ENCODE measurements at regions not wholly inside any gene's neighbourhood (a gene's known extent, or its start where the extent isn't known, plus 50 kb on each side); places are given as distances from the start of the nearest gene placed in this dataset.

GRCh38 chr2:12369566-12369965 lies 347.2 kb upstream of the TRIB2 start:
- DNase-seq (ENCODE audit: low read depth in 4 of 4, low spot score in 3 of 4): no peak

- no peak for DNase-seq (ENCODE audit: low read depth in 4 of 4, low spot score in 3 of 4)
Observed at GRCh38 chr2:12376025-12376424, 340.7 kb upstream of the TRIB2 start.

- DNase-seq (ENCODE audit: low read depth in 4 of 4, low spot score in 3 of 4): no peak
Observed at GRCh38 chr2:12379143-12379542, 337.6 kb upstream of the TRIB2 start.

GRCh38 chr2:12381543-12382325 lies 335.0 kb upstream of the TRIB2 start:
- no peak for DNase-seq (ENCODE audit: low read depth in 4 of 4, low spot score in 3 of 4)

- no peak for DNase-seq (ENCODE audit: low read depth in 4 of 4, low spot score in 3 of 4)
Observed at GRCh38 chr2:12382366-12382765, 334.4 kb upstream of the TRIB2 start.

- no peak for DNase-seq (ENCODE audit: low read depth in 4 of 4, low spot score in 3 of 4)
Observed at GRCh38 chr2:12389344-12390045, 327.2 kb upstream of the TRIB2 start.

GRCh38 chr2:12391116-12391515 lies 325.6 kb upstream of the TRIB2 start:
- DNase-seq (ENCODE audit: low read depth in 4 of 4, low spot score in 3 of 4): no peak

- DNase-seq (ENCODE audit: low read depth in 4 of 4, low spot score in 3 of 4): no peak
Observed at GRCh38 chr2:12396699-12397098, 320.0 kb upstream of the TRIB2 start.

GRCh38 chr2:12397854-12398253 lies 318.9 kb upstream of the TRIB2 start:
- DNase-seq (ENCODE audit: low read depth in 4 of 4, low spot score in 3 of 4): no peak

- DNase-seq (ENCODE audit: low read depth in 4 of 4, low spot score in 3 of 4): no peak
Observed at GRCh38 chr2:12399240-12399639, 317.5 kb upstream of the TRIB2 start.

- no peak for DNase-seq (ENCODE audit: low read depth in 4 of 4, low spot score in 3 of 4)
Observed at GRCh38 chr2:12400543-12400942, 316.2 kb upstream of the TRIB2 start.

GRCh38 chr2:12402440-12403139 lies 314.1 kb upstream of the TRIB2 start:
- DNase-seq (ENCODE audit: low read depth in 4 of 4, low spot score in 3 of 4): no peak

- DNase-seq (ENCODE audit: low read depth in 4 of 4, low spot score in 3 of 4): no peak
Observed at GRCh38 chr2:12404497-12404896, 312.2 kb upstream of the TRIB2 start.

GRCh38 chr2:12407160-12407559 lies 309.6 kb upstream of the TRIB2 start:
- DNase-seq (ENCODE audit: low read depth in 4 of 4, low spot score in 3 of 4): no peak

GRCh38 chr2:12412898-12413305 lies 303.8 kb upstream of the TRIB2 start:
- DNase-seq (ENCODE audit: low read depth in 4 of 4, low spot score in 3 of 4): no peak

- no peak for DNase-seq (ENCODE audit: low read depth in 4 of 4, low spot score in 3 of 4)
Observed at GRCh38 chr2:12415536-12415935, 301.2 kb upstream of the TRIB2 start.

- no peak for DNase-seq (ENCODE audit: low read depth in 4 of 4, low spot score in 3 of 4)
Observed at GRCh38 chr2:12416600-12416999, 300.1 kb upstream of the TRIB2 start.

- no peak for DNase-seq (ENCODE audit: low read depth in 4 of 4, low spot score in 3 of 4)
Observed at GRCh38 chr2:12417786-12418185, 298.9 kb upstream of the TRIB2 start.

- no peak for DNase-seq (ENCODE audit: low read depth in 4 of 4, low spot score in 3 of 4)
Observed at GRCh38 chr2:12419803-12420202, 296.9 kb upstream of the TRIB2 start.

GRCh38 chr2:12421046-12421445 lies 295.7 kb upstream of the TRIB2 start:
- DNase-seq (ENCODE audit: low read depth in 4 of 4, low spot score in 3 of 4): no peak

- no peak for DNase-seq (ENCODE audit: low read depth in 4 of 4, low spot score in 3 of 4)
Observed at GRCh38 chr2:12424219-12424618, 292.5 kb upstream of the TRIB2 start.

- no peak for DNase-seq (ENCODE audit: low read depth in 4 of 4, low spot score in 3 of 4)
Observed at GRCh38 chr2:12424809-12425208, 291.9 kb upstream of the TRIB2 start.

Measured in left renal pelvis (tissue), 4 donors.